ENCODE measurements at regions not wholly inside any gene's neighbourhood (a gene's known extent, or its start where the extent isn't known, plus 50 kb on each side); places are given as distances from the start of the nearest gene placed in this dataset.

DNA sequence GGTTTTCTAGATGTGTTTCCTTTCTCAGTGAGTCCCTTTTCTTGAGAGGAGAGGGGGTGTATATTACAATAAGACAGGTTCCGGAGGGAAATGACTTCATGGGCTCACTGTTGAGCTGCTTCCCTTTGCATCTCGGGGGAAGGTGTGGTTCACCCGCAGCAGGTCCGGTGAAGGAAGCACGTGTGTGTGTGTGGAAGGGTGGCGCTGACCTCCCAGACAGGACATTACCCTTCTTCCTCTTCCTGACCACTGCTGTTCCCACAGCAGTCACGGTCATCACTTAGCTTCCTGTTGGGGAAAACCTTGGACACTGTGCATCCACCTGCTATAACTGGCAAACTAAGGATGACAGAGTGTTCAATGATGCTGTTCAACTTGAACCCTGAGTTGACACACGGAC is 83.6 kb downstream of the PLEKHG1 start:
- no peak overlapping the region for H3K4me3 ChIP-seq
- no peak for DNase-seq (ENCODE audit: low spot score in 2 of 2)
- no peaks in the 10 kb centered on the region for H3K36me3 ChIP-seq
- no peaks in the 10 kb centered on the region for H3K9me3 ChIP-seq
- no peaks in the 10 kb centered on the region for H3K27me3 ChIP-seq
- peaks cover 0 to 7% of the 10 kb centered on the region in 2 donors for H3K4me1 ChIP-seq
- TF ChIP-seq, protein P1, sequence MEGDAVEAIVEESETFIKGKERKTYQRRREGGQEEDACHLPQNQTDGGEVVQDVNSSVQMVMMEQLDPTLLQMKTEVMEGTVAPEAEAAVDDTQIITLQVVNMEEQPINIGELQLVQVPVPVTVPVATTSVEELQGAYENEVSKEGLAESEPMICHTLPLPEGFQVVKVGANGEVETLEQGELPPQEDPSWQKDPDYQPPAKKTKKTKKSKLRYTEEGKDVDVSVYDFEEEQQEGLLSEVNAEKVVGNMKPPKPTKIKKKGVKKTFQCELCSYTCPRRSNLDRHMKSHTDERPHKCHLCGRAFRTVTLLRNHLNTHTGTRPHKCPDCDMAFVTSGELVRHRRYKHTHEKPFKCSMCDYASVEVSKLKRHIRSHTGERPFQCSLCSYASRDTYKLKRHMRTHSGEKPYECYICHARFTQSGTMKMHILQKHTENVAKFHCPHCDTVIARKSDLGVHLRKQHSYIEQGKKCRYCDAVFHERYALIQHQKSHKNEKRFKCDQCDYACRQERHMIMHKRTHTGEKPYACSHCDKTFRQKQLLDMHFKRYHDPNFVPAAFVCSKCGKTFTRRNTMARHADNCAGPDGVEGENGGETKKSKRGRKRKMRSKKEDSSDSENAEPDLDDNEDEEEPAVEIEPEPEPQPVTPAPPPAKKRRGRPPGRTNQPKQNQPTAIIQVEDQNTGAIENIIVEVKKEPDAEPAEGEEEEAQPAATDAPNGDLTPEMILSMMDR (IDR thresholded peaks at IDR 0.05): no peak
- peak overlapping the region in 1 of 2 donors; percentile 66 for H3K27ac ChIP-seq
- intact Hi-C loops (cut with DNase I): no loop called here

DNA sequence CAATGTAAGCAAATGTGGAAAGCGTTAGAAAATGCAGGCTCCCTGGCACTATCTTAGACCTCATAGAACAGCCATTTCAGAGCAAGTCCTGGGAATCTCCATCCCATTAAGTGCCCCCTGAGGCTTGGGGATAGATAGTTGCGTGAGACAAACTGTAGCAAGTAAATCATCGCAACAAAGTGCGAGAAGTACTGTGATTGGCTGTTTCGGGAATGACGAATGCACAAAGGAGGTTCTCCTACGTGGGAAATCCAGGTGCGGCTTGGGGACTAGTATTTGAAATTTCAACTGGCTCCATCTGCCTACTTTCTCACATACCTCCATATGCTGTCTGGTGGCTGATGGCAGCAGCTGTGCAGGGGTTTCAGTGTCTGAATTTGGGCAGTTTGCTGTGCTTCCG is 84.5 kb downstream of the PLEKHG1 start:
- H3K9me3 ChIP-seq: no peaks in the 10 kb centered on the region
- peak overlapping the region in 1 of 2 donors; percentile 66 for H3K27ac ChIP-seq
- no peaks in the 10 kb centered on the region for H3K27me3 ChIP-seq
- TF ChIP-seq, protein P1 (IDR thresholded peaks at IDR 0.05): no peak
- H3K4me3 ChIP-seq: no peak overlapping the region
- H3K4me1 ChIP-seq: peaks cover 0 to 7% of the 10 kb centered on the region in 2 donors
- intact Hi-C loops (cut with DNase I): no loop called here
- DNase-seq (ENCODE audit: low spot score in 2 of 2): no peak
- H3K36me3 ChIP-seq: no peaks in the 10 kb centered on the region

DNA sequence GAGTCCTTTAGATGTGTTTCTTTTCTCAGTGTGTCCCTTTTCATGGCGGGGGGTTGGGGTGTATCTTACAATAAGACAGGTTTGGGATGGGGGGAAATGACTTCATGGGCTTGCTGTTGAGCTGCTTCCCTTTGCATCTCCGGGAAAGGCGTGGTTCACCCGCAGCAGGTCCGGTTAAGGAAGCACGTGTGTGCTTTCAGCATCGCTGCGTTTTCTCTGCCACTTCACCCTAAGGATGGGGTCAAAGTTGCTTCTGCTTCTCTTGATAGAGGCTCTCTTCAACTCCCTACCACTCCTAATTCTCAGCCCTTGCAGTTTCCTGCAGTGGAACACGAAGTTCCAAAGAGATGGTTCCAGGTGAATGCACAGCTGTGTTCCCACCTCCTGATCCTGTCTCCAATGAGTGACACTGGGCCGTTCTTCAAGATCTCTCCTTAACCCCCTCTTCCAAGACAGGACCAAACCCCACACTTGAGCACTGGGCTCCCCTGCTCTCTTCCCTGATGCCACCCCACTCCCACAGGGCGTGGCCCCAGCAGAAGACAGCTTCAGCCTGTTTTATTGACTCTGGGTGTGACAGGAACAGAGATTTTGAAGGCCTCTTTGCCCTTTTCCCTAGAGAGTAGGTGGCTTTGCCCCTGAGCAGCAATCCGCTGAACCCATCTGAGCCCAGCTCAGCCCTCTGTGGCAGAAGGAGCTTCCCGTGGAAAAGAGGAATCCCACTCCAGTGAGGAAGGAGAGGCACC is 85.2 kb downstream of the PLEKHG1 start:
- Histone ChIP-seq H3K27me3 (no peaks in the 10 kb centered on the region), H3K4me1 (peaks cover 0 to 7% of the 10 kb centered on the region in 2 donors), H3K9me3 (no peaks in the 10 kb centered on the region), H3K36me3 (no peaks in the 10 kb centered on the region), H3K27ac (peak overlapping the region; percentile 18 to 66), H3K4me3 (no peak overlapping the region)
- intact Hi-C loops (cut with DNase I): no loop called here
- TF ChIP-seq, protein P1 (IDR thresholded peaks at IDR 0.05): no peak
- DNase-seq (ENCODE audit: low spot score in 2 of 2): no peak

DNA sequence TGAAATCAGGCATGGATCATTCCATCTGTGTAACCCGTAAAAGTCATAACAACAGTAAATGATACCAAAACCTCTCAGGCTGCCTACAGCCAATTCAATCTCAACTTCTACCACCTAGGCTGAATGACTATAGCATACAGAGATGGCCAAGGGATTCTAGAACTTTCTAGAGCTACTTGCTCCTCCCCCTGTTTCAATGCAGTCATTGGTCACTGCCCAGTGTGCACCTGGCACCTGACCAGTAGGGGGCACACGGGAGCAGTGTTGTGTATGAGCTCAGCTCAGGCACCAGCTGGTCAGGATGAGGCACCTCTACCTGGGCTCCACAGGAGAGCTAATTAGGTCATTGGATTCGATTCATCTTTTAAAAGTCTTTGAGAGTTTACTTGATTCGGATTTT is 86.2 kb downstream of the PLEKHG1 start:
- DNase-seq (ENCODE audit: low spot score in 2 of 2): no peak
- Histone ChIP-seq H3K27ac (no peak overlapping the region), H3K27me3 (no peaks in the 10 kb centered on the region), H3K4me3 (no peak overlapping the region), H3K9me3 (no peaks in the 10 kb centered on the region), H3K36me3 (no peaks in the 10 kb centered on the region), H3K4me1 (peaks cover 0 to 7% of the 10 kb centered on the region in 2 donors)
- intact Hi-C loops (cut with DNase I): no loop called here
- TF ChIP-seq, protein P1 (IDR thresholded peaks at IDR 0.05): peak in 2 of 3 experiments; percentile 17 to 34

DNA sequence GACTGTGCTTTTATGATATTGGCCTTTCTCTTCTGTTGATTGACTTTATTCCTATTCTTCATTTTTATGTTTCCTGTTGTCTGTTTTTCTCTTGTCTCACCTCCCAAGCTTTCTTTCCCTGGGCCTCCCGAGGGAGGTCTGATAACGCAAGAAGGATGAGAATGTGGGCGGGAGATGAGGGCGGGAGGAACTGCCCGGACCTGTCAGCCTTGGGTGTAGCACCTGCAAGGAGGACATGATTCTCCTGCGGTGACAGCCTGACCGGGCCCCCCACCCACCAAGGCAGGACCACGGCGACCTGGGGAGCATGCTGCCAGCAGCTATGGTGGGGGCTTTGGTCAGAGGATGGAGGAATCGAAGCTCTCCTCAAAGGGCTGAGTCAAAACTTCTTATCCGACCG is 86.9 kb downstream of the PLEKHG1 start:
- no peaks in the 10 kb centered on the region for H3K27me3 ChIP-seq
- no peak overlapping the region for H3K27ac ChIP-seq
- H3K9me3 ChIP-seq: no peaks in the 10 kb centered on the region
- intact Hi-C loops (cut with DNase I): no loop called here
- TF ChIP-seq, protein P1 (IDR thresholded peaks at IDR 0.05): no peak
- no peak for DNase-seq (ENCODE audit: low spot score in 2 of 2)
- H3K4me1 ChIP-seq: peaks cover 0 to 7% of the 10 kb centered on the region in 2 donors
- no peaks in the 10 kb centered on the region for H3K36me3 ChIP-seq
- H3K4me3 ChIP-seq: no peak overlapping the region

Measured in ascending aorta (tissue), 2 donors.